OCI-LY1 (cell line): ENCODE measurements at regions not wholly inside any gene's neighbourhood (a gene's known extent, or its start where the extent isn't known, plus 50 kb on each side); places are given as distances from the start of the nearest gene placed in this dataset.
"Not testable (repeated sequence)": the region's sequence is repeated elsewhere in the genome, so short reads cannot be mapped to it uniquely, and the experiment has no call there.

ENCODE experiments used
- H2AFZ ChIP-seq: fragments of 200-600 bp; sonication (generic), shearing (Covaris generic); 2 replicates; pipeline ENCODE4 v1.6.0; 2014; ENCODE audit warnings: antibody characterized with exemption, mild to moderate bottlenecking, low read length
- H3F3A ChIP-seq: fragments of 200-600 bp; sonication (generic), shearing (Covaris generic); 2 replicates; pipeline ENCODE4 v1.6.0; 2014; ENCODE audit warnings: mild to moderate bottlenecking, antibody characterized with exemption, low read length, moderate library complexity; ENCODE audit not compliant: insufficient read depth
- H3K27ac ChIP-seq: fragments of 200-600 bp; sonication (generic); 2 replicates; pipeline ENCODE4 v1.5.1; 2014; ENCODE audit warnings: low read length, mixed run types, mild to moderate bottlenecking, low read depth; ENCODE audit not compliant: poor library complexity, severe bottlenecking
- H3K27me3 ChIP-seq: fragments of 200-600 bp; sonication (generic); 2 replicates; pipeline ENCODE4 v1.6.0; 2014; ENCODE audit warnings: antibody characterized with exemption, mild to moderate bottlenecking, low read length, moderate library complexity; ENCODE audit not compliant: insufficient read depth
- H3K36me3 ChIP-seq: fragments of 200-600 bp; sonication (generic); 2 replicates; pipeline ENCODE4 v1.6.1; 2014; ENCODE audit warnings: mild to moderate bottlenecking, antibody characterized with exemption, low read length, moderate library complexity, mixed read lengths; ENCODE audit not compliant: insufficient read depth
- H3K4me1 ChIP-seq: fragments of 200-600 bp; sonication (generic); 2 replicates; pipeline ENCODE4 v1.5.1; 2014; ENCODE audit warnings: mild to moderate bottlenecking, low read length, moderate library complexity; ENCODE audit not compliant: insufficient read depth, severe bottlenecking
- H3K4me2 ChIP-seq: fragments of 200-600 bp; sonication (generic), shearing (Covaris generic); 2 replicates; pipeline ENCODE4 v1.6.1; 2014; ENCODE audit warnings: low read length
- H3K4me3 ChIP-seq: fragments of 200-600 bp; sonication (generic); 2 replicates; pipeline ENCODE4 v1.5.1; 2014; ENCODE audit warnings: low read length, low read depth, mild to moderate bottlenecking, mixed read lengths; ENCODE audit not compliant: poor library complexity, severe bottlenecking
- H3K79me2 ChIP-seq: fragments of 200-600 bp; shearing (Covaris generic); 2 replicates; pipeline ENCODE4 v1.6.1; 2016; ENCODE audit warnings: mixed run types, low read length, mixed read lengths; ENCODE audit not compliant: insufficient read depth
- H3K9ac ChIP-seq: fragments of 200-600 bp; sonication (generic), shearing (Covaris generic); 2 replicates; pipeline ENCODE4 v1.6.1; 2014; ENCODE audit warnings: mild to moderate bottlenecking, low read length, mixed read lengths
- H3K9me2 ChIP-seq: fragments of 200-600 bp; sonication (generic), shearing (Covaris generic); 2 replicates; pipeline ENCODE4 v1.6.1; 2014; ENCODE audit warnings: low read depth, mild to moderate bottlenecking, low read length, mixed read lengths
- H3K9me3 ChIP-seq: fragments of 200-600 bp; shearing (Covaris generic); 2 replicates; pipeline ENCODE4 v1.6.1; 2014; ENCODE audit warnings: low read length, mixed read lengths
- H4K20me1 ChIP-seq: fragments of 200-600 bp; sonication (generic), shearing (Covaris generic); 2 replicates; pipeline ENCODE4 v1.6.0; 2016; ENCODE audit warnings: mild to moderate bottlenecking, low read length; ENCODE audit not compliant: insufficient read depth
- EZH2 ChIP-seq: fragments of 200-600 bp; sonication (generic), shearing (Covaris generic); IDR thresholded peaks from 2 replicates; pipeline ENCODE4 v1.8.0; 2017; ENCODE audit warnings: borderline replicate concordance, mixed run types, mild to moderate bottlenecking, antibody characterized with exemption, low read length, moderate library complexity, mixed read lengths
- TF ChIP-seq, protein P1 (sequence below): fragments of 200-600 bp; sonication (generic), shearing (Covaris generic); IDR thresholded peaks from 2 replicates; pipeline ENCODE4 v1.5.1; 2017; ENCODE audit warnings: mild to moderate bottlenecking, antibody characterized with exemption, low read length, moderate library complexity, mixed read lengths

DNA sequence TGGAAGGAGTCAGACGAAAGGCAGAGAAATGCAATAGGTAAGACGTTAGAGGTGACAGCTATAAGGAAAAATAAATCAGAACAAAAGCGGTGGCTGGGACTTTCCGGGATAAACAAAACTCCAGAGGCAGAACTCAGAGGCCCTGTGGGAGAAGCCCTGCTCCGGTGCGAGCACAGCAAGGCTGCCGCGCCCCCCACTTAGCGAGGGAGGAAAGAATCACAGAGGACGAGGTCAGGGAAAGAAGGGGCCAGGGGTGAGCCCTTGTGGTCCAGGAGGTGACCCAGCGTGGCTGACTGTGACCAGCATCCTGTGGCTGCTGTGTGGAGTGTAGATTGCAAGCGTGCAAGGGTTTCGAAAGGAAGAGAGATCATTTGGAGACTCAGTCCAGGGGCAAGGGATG, 591.8 kb upstream of the ADARB2 start:
- Histone ChIP-seq H3K27ac (no peak overlapping the region), H3K79me2 (no peaks in the 10 kb centered on the region), H3K36me3 (no peaks in the 10 kb centered on the region), H4K20me1 (no peaks in the 10 kb centered on the region), H3K9me3 (no peaks in the 10 kb centered on the region), H2AFZ (no peak overlapping the region), H3K9ac (no peak overlapping the region), H3K4me1 (no peaks in the 10 kb centered on the region), H3F3A (no peaks in the 10 kb centered on the region), H3K4me3 (no peak overlapping the region), H3K27me3 (no peaks in the 10 kb centered on the region), H3K4me2 (no peak overlapping the region), H3K9me2 (no peaks in the 10 kb centered on the region)
- TF ChIP-seq, protein P1, sequence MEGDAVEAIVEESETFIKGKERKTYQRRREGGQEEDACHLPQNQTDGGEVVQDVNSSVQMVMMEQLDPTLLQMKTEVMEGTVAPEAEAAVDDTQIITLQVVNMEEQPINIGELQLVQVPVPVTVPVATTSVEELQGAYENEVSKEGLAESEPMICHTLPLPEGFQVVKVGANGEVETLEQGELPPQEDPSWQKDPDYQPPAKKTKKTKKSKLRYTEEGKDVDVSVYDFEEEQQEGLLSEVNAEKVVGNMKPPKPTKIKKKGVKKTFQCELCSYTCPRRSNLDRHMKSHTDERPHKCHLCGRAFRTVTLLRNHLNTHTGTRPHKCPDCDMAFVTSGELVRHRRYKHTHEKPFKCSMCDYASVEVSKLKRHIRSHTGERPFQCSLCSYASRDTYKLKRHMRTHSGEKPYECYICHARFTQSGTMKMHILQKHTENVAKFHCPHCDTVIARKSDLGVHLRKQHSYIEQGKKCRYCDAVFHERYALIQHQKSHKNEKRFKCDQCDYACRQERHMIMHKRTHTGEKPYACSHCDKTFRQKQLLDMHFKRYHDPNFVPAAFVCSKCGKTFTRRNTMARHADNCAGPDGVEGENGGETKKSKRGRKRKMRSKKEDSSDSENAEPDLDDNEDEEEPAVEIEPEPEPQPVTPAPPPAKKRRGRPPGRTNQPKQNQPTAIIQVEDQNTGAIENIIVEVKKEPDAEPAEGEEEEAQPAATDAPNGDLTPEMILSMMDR = no peak
- TF ChIP-seq EZH2 = no peak

DNA sequence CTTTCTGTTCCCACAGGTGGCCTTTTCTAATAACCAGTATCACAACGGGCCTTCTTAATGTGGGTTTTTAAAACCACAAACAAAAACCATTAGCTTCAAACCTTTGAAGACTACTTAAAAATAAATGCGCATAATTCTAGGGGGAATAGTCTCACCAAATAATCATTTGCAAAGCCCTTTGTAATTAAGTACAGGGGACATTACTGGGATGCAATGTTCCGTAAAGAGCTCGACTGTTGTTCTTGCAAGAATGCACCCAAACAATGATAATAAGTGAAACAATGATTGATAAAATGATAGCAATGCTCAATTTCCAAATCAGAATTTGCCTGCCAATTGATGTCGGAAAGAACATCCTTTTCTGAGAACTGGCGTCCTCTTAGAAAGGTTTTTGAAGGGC, 589.1 kb upstream of the ADARB2 start:
- no peak overlapping the region for H3K9ac ChIP-seq
- H3K27ac ChIP-seq = no peak overlapping the region
- H3K27me3 ChIP-seq = no peaks in the 10 kb centered on the region
- TF ChIP-seq, protein P1 = no peak
- no peak for TF ChIP-seq EZH2
- no peak overlapping the region for H2AFZ ChIP-seq
- H3K4me3 ChIP-seq = no peak overlapping the region
- H3K9me2 ChIP-seq = no peaks in the 10 kb centered on the region
- H3K4me2 ChIP-seq = no peak overlapping the region
- H3K9me3 ChIP-seq = no peaks in the 10 kb centered on the region
- no peaks in the 10 kb centered on the region for H3K79me2 ChIP-seq
- H3K36me3 ChIP-seq = no peaks in the 10 kb centered on the region
- no peaks in the 10 kb centered on the region for H4K20me1 ChIP-seq
- H3F3A ChIP-seq = no peaks in the 10 kb centered on the region
- H3K4me1 ChIP-seq = no peaks in the 10 kb centered on the region

DNA sequence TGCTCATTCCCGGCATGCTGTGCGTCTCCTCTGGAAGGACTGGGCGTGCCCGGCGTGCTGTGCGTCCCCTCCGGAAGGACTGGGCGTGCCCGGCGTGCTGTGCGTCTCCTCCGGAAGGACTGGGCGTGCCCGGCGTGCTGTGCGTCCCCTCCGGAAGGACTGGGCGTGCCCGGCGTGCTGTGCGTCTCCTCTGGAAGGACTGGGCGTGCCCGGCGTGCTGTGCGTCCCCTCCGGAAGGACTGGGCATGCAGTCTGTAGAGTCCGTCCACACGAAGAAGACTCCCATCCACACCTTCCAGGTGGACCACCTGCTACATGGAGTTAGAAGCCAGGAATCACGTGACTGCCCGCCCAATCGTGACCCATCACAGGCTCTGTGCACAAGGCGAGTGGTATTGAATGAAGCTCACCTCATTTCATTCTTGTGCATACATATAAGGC, 577.7 kb upstream of the ADARB2 start:
- not testable (repeated sequence) for H3K9me2 ChIP-seq, H3K36me3 ChIP-seq, H3K4me3 ChIP-seq, H3K27ac ChIP-seq, H3K4me1 ChIP-seq, H3K27me3 ChIP-seq, H4K20me1 ChIP-seq, H3K9me3 ChIP-seq, H3K4me2 ChIP-seq, H3K9ac ChIP-seq, H3F3A ChIP-seq, H3K79me2 ChIP-seq, H2AFZ ChIP-seq

DNA sequence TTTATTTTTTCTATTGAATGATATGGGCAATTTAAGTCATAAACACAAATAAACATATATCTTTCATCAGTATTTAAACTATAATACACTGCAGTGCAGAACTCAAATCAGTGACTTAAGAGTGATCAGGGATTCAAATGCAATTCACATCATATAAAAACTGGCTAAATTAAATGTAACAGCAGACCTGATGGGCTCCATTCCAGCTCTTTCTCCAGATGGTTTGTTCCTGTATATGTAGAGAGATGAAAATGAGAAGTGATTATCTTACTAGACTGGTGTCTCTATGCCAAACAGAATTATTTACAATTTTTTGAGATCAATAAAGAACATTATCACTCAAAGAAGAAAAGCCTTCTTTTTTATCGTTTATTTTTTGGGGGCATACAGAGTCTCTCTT, 568.8 kb upstream of the ADARB2 start:
- Histone ChIP-seq H2AFZ (no peak overlapping the region), H3K36me3 (no peaks in the 10 kb centered on the region), H3K9me3 (no peaks in the 10 kb centered on the region), H3K27me3 (no peaks in the 10 kb centered on the region), H3K79me2 (no peaks in the 10 kb centered on the region), H3K9me2 (no peaks in the 10 kb centered on the region), H3K9ac (no peak overlapping the region), H3F3A (no peaks in the 10 kb centered on the region), H4K20me1 (no peaks in the 10 kb centered on the region), H3K4me2 (no peak overlapping the region), H3K4me1 (no peaks in the 10 kb centered on the region), H3K4me3 (no peak overlapping the region), H3K27ac (no peak overlapping the region)
- TF ChIP-seq, protein P1 = no peak
- no peak for TF ChIP-seq EZH2
